ENCODE measurements at regions not wholly inside any gene's neighbourhood (a gene's known extent, or its start where the extent isn't known, plus 50 kb on each side); places are given as distances from the start of the nearest gene placed in this dataset.

DNA sequence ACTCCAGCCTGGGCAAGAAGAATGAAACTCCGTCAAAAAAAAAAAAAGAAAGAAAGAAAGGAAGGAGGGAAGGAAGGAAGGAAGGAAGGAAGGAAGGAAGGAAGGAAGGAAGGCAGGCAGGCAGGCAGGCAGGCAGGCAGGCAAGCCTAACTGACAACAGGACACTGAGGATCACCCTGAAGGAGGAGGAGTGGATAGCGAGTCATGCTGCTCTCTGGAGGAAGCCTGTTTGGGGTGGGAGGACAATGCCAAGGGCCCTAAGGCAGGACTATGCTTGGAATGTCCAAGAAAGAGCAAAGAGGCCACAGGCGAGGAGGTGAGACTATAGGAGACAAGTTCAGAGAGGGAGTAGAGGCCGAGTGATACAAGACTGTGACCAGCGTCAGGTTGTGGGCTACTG lies 107.0 kb upstream of the PARD3 start:
- Mint-ChIP-seq H3K36me3 (no peaks in the 10 kb centered on the region), H3K27me3 (peaks cover 6% of the 10 kb centered on the region), H3K27ac (no peak overlapping the region), H3K4me3 (no peak overlapping the region), H3K9me3 (peaks cover 7% of the 10 kb centered on the region), H3K4me1 (no peaks in the 10 kb centered on the region)
- DNase-seq: no peak
- POLR2A ChIA-PET: no interaction called here
- ATAC-seq (ENCODE audit: low read depth): no peak

DNA sequence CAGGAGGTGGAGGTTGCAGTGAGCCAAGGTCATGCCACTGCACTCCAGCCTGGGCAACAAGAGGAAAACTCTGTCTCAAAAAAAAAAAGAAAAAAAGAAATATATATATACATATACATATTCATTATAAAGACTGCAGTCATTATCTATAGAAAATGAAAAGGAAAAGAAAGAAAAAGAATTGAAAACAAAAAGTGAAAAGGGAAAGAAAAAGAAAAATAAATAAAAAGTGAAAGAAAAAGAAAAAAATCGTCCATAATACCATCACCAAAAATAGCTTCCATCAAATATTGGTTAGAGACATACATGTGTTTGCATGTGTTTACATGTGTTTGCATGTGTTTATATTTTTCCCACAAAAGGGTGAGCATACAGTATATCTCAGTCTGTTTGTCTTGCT lies 105.5 kb upstream of the PARD3 start:
- H3K36me3 Mint-ChIP-seq: no peaks in the 10 kb centered on the region
- H3K27me3 Mint-ChIP-seq: peaks cover 6% of the 10 kb centered on the region
- ATAC-seq (ENCODE audit: low read depth) (no peak), DNase-seq (no peak)
- H3K27ac Mint-ChIP-seq: no peak overlapping the region
- POLR2A ChIA-PET: interaction anchor here (0.7 kb wide), 1 partner anchor 18 kb away, joined by 3 read pairs; no protein-coding TSS in a partner anchor
- H3K4me1 Mint-ChIP-seq: no peaks in the 10 kb centered on the region
- H3K4me3 Mint-ChIP-seq: no peak overlapping the region
- peaks cover 6% of the 10 kb centered on the region for H3K9me3 Mint-ChIP-seq

DNA sequence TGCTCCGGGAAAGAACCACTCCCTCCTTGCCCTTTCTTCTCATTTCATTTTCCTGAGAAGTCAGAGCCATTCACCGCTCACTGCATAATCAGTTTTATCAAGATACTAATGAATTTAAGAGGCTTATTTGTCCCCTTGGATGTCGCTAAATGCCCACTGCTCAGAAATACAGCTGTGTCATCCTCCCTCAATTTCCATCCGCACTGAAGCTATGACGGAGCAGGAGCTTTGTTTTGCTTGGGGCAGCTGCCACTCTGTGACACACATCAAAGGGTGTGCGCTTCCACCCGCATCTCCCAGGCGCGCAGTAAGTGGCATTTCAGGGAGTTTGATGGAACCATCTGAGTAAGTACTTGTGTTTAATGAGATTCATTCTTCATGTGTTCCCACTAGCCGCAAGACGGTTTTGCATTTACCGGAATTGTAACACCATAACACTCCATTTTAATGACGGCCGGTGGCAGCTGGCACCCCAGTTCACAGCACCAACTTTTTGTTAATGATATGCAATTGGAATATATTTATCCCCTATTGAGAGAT lies 103.8 kb upstream of the PARD3 start:
- Mint-ChIP-seq H3K4me3 (no peak overlapping the region), H3K4me1 (no peaks in the 10 kb centered on the region), H3K27me3 (peaks cover 6% of the 10 kb centered on the region), H3K9me3 (peaks cover 1% of the 10 kb centered on the region), H3K27ac (no peak overlapping the region), H3K36me3 (no peaks in the 10 kb centered on the region)
- no peak for ATAC-seq (ENCODE audit: low read depth)
- POLR2A ChIA-PET: no interaction called here
- no peak for DNase-seq

DNA sequence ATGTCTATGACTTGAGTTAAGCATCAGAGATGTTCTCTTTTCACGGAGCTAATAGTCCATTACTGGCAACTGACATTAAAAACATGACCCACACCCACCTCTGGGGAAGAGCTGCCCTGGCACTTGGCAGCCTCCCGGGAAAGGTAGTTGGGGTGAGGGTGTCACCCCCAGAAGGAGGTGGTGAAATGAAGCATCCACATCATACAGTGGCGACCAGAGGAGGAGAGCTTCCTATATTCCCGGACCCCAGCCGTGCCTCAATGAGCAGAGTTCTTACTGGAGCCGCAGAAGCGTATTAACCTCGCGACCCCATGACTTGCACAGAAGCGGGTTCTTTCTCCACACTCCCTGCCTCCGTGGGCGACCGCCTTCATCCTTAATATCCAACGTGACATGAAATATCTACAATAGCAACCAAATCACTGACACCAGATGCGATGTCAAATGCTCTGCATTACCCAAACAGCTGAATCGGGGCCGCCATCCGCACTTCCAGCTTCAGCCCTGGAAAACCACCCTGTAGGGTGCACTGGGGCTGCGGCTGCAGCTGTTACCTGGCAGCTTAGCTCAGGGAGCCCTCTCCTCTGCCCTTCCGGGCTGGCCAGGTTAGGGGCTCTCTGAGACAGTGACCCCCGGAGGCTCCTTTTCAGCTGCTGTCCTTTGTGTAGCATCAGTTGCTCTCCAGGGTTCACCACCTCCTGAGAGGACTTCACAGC lies 103.1 kb upstream of the PARD3 start:
- no peaks in the 10 kb centered on the region for H3K36me3 Mint-ChIP-seq
- POLR2A ChIA-PET: no interaction called here
- H3K4me3 Mint-ChIP-seq: no peak overlapping the region
- H3K4me1 Mint-ChIP-seq: no peaks in the 10 kb centered on the region
- ATAC-seq (ENCODE audit: low read depth) (no peak), DNase-seq (no peak)
- peaks cover 1% of the 10 kb centered on the region for H3K9me3 Mint-ChIP-seq
- no peak overlapping the region for H3K27ac Mint-ChIP-seq
- H3K27me3 Mint-ChIP-seq: peaks cover 6% of the 10 kb centered on the region

DNA sequence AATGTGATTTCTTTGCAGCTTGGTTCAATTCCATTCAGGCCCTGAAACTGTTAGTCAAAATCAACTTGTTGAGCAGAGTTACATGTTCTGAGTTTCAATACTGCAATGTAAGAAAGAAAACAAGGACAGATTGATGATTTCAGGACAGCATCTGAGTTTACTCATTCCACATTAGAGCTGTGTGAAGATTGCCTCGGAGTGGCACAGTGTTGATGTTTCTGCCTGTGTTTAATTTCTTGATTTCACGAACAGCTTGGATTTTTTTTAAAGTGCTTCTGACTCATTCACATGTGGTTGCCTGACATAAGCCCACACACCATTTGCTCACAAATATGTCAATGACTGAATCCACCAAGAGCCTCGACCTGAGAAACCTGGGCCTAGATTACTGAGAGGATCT lies 101.2 kb upstream of the PARD3 start:
- Mint-ChIP-seq H3K27me3 (peaks cover 6% of the 10 kb centered on the region), H3K9me3 (peaks cover 1% of the 10 kb centered on the region), H3K4me1 (no peaks in the 10 kb centered on the region), H3K4me3 (no peak overlapping the region), H3K27ac (no peak overlapping the region), H3K36me3 (no peaks in the 10 kb centered on the region)
- ATAC-seq (ENCODE audit: low read depth) (no peak), DNase-seq (no peak)
- POLR2A ChIA-PET: no interaction called here

DNA sequence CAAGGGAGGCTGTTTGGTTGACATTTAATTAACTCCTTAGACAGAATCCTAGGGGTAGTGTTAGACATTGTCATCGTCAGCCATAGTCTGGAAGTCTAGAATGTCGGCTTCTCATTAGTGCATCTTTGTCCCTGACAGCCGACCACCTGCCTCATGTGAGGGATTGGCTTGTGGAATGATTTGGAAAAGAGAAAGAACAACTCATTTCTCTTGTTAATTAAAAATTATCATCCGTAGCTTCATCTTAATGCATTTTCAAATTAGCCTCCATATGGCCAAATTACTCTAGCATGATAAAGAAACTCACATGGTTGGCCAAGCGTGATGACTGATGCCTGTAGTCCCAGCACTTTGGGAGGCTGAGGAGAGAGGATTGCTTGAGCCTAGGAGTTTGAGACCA lies 97.7 kb upstream of the PARD3 start:
- POLR2A ChIA-PET: no interaction called here
- DNase-seq (no peak), ATAC-seq (ENCODE audit: low read depth) (no peak)
- no peaks in the 10 kb centered on the region for H3K9me3 Mint-ChIP-seq
- no peak overlapping the region for H3K27ac Mint-ChIP-seq
- H3K4me1 Mint-ChIP-seq: no peaks in the 10 kb centered on the region
- no peak overlapping the region for H3K4me3 Mint-ChIP-seq
- H3K36me3 Mint-ChIP-seq: no peaks in the 10 kb centered on the region
- H3K27me3 Mint-ChIP-seq: no peaks in the 10 kb centered on the region

DNA sequence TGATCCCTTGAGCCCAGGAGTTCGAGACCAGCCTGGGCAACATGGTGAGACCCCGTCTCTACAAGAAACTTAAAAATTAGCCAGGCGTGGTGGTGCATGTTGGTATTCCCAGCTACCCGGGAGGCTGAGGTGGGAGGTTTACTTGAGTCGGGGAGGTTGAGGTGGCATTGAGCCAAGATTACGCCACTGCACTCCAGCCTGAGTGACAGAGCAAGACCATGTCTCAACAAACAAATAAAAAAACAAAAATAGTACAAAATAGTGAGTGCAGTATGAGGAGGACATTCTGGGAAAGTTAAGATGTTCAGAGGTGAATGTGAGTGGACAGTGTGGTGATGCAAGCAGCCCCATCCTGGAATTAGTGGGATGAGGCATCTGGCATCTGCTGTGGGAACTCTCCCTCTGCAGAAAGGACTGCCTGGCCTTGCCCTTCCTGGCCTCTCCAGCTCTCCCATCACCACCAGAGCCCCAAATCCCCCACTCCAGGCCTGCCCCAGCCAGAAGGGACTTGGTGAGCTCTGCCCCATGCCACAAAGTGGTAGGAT lies 96.6 kb upstream of the PARD3 start:
- POLR2A ChIA-PET: no interaction called here
- DNase-seq (no peak), ATAC-seq (ENCODE audit: low read depth) (no peak)
- H3K4me1 Mint-ChIP-seq: no peaks in the 10 kb centered on the region
- no peaks in the 10 kb centered on the region for H3K36me3 Mint-ChIP-seq
- H3K9me3 Mint-ChIP-seq: no peaks in the 10 kb centered on the region
- H3K27ac Mint-ChIP-seq: no peak overlapping the region
- no peaks in the 10 kb centered on the region for H3K27me3 Mint-ChIP-seq
- H3K4me3 Mint-ChIP-seq: no peak overlapping the region

DNA sequence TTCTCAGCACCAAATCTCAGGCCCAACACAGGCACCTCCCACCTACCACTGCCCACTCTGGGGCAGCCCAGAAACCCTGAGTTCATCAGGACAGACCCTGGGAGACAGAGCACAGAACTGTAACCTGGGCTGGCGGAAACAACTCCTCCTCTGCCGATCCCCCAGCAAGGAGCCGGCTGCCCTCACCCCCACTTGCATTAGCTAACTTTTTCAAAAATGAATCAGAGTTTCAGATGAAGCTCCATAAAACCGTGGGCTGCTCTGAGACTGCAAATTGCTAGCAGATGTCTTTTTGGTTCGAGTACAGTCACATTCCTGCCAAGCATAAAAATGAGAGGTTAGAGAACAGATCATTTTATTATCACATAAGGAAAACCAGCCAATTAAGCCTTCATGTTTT lies 93.4 kb upstream of the PARD3 start:
- Mint-ChIP-seq H3K27me3 (no peaks in the 10 kb centered on the region), H3K27ac (no peak overlapping the region), H3K9me3 (no peaks in the 10 kb centered on the region), H3K36me3 (no peaks in the 10 kb centered on the region), H3K4me1 (no peaks in the 10 kb centered on the region), H3K4me3 (no peak overlapping the region)
- POLR2A ChIA-PET: no interaction called here
- ATAC-seq (ENCODE audit: low read depth): no peak
- no peak for DNase-seq

DNA sequence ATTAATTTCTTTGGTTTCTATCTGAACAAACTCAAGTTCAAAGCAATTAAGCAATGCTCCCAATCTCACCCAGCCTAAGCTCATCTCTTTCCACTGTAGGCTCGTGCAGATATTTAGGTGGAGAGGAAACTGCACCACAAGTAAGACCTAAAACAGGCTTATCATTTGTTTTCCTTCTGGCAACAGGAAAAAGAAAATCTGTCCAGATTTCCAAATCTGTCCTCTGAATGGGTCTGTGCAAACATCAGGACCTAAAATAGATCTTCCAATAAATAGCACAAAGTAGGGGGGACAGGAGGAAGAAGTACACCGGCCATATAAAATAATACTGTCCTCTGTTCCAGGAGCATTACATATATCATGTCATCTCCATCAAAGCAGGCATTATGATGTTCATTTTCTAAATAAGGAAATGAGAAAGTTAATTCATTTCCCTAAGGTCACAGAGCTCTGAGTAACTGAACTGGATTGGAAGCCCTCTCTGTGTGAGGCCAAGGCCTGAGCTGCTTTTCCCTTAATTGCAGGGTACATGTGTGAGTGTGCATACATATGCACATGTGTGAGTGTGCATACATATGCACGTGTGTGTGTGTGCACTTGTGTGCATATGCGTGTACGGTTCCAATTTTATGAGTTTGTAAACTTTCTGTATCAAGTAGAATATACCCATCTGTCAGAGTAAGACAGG lies 92.8 kb upstream of the PARD3 start:
- Mint-ChIP-seq H3K27ac (no peak overlapping the region), H3K4me1 (no peaks in the 10 kb centered on the region), H3K27me3 (no peaks in the 10 kb centered on the region), H3K9me3 (no peaks in the 10 kb centered on the region), H3K36me3 (no peaks in the 10 kb centered on the region), H3K4me3 (no peak overlapping the region)
- ATAC-seq (ENCODE audit: low read depth) (no peak), DNase-seq (no peak)
- POLR2A ChIA-PET: no interaction called here

DNA sequence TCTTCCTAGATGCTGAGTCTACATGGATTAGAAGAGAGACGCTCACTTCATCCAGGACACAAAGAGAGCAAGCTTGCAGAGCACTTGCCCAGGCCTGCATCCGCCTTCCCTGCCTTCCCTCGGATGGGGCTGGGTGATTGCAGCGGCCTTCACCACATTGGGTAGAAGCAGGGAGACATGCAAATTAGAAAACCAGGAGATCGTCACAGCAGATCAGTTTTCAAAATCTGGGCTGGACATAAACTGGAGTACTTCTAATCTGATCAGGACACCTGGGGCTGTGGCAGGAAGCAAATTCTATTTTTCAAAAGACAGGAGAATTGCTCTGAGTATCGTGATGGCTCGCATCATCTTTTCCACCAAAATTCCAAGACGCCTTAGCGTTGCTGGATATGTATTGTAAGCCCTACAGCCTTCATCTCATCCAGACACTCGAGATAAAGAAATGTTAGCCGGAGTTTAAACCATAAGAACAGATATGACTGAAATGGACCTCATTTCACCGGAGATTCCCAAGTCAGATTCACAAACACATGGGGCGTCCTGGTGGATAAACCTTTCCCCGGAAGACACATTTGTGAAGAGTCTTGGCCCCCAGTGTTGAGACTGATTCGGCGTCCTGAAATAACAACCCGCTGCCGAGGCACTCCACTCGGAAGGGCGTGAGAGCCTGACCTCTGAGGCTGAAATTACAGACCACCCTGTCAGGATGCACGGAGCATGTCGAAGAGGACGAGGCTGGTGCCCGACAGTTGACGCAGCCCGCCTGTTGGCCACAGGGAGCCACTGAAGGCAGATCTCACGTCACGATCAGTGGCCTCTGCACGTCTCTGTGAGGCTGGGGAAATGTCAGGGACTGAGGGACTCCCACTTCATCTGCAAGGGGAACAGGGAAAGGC lies 91.2 kb upstream of the PARD3 start:
- POLR2A ChIA-PET: no interaction called here
- Mint-ChIP-seq H3K9me3 (no peaks in the 10 kb centered on the region), H3K4me3 (no peak overlapping the region), H3K27me3 (no peaks in the 10 kb centered on the region), H3K4me1 (no peaks in the 10 kb centered on the region), H3K27ac (no peak overlapping the region), H3K36me3 (no peaks in the 10 kb centered on the region)
- no peak for DNase-seq
- ATAC-seq (ENCODE audit: low read depth): no peak

DNA sequence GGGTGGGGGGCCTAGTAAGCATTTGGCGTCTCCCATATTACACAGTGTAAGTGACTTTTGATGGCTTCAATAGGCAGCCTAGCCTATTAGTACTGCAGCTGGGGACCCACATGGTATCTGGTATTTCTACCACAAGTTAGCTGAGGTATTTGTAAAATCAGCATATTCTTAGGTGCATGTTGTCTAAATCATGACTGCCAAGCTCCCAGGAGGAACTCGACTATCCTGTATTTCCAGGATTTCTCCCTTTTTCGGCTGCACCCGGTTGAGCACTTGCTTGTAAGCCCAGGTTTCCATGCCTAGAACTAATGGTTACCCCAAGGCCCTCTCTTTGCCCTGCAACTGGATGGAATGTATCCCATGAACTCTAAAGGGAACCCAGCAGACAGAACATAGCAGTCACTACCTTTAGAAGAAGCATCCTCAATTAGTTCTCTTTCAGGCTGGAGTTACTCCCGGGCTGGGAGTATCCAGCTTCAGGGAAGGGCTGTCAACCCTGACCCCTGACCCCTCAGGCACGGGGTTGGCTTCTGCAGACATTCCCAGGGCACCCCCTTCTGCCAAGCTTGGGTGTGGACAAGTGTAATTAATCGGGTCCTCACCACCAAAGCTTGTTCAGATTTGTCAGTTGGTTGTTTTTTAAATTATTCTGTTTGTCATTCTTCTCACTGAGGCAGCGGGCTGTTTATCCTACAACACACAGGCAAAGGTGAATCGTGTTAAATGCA lies 90.3 kb upstream of the PARD3 start:
- no peak for DNase-seq
- Mint-ChIP-seq H3K4me3 (no peak overlapping the region), H3K36me3 (no peaks in the 10 kb centered on the region), H3K9me3 (no peaks in the 10 kb centered on the region), H3K27me3 (no peaks in the 10 kb centered on the region), H3K4me1 (no peaks in the 10 kb centered on the region), H3K27ac (no peak overlapping the region)
- ATAC-seq (ENCODE audit: low read depth): no peak
- POLR2A ChIA-PET: no interaction called here

DNA sequence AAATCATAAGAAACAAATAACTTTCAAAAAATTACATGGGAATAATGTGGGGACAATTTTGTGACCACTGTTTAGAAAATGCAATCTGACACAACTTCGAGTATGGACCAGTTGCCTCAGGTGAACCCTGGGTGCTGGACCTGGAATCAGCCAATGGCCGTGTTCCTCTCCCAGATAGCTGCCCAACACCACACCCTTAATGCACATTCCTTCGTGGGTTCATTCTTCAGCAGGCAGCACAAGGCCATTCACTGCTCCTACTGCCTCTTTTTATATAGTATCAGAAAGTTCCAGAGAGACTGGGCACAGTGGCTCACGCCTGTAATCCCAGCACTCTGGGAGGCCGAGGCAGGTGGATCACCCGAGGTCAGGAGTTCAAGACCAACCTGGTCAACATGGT lies 89.1 kb upstream of the PARD3 start:
- no peak for ATAC-seq (ENCODE audit: low read depth)
- no peak overlapping the region for H3K4me3 Mint-ChIP-seq
- H3K4me1 Mint-ChIP-seq: no peaks in the 10 kb centered on the region
- POLR2A ChIA-PET: no interaction called here
- no peak for DNase-seq
- no peak overlapping the region for H3K27ac Mint-ChIP-seq
- no peaks in the 10 kb centered on the region for H3K27me3 Mint-ChIP-seq
- H3K36me3 Mint-ChIP-seq: no peaks in the 10 kb centered on the region
- no peaks in the 10 kb centered on the region for H3K9me3 Mint-ChIP-seq

DNA sequence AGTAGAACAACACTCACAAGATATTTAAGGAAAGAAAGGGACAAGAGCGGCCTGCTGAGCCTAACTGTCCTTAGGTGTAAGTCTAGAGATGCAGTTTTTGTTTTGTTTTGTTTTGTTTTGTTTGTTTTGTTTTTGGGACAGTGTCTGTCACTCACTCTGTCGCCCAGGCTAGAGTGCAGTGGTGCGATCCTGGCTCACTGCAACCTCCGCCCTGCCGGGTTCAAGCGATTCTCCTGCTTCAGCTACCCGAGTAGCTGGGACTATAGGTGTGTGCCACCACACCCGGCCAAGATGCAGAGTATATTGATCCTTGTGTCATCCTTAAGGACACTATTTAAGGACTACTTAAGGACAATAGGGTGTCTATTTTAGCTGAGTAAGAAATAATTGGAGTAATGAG lies 84.1 kb upstream of the PARD3 start:
- POLR2A ChIA-PET: no interaction called here
- Mint-ChIP-seq H3K27me3 (peaks cover 2% of the 10 kb centered on the region), H3K4me1 (no peaks in the 10 kb centered on the region)

More for the DNA sequence above, 84.1 kb upstream of the PARD3 start:
- H3K27ac Mint-ChIP-seq: no peak overlapping the region
- H3K9me3 Mint-ChIP-seq: no peaks in the 10 kb centered on the region
- DNase-seq: no peak
- H3K4me3 Mint-ChIP-seq: no peak overlapping the region
- H3K36me3 Mint-ChIP-seq: no peaks in the 10 kb centered on the region
- ATAC-seq (ENCODE audit: low read depth): no peak

Measured in activated naive CD8-positive, alpha-beta T cell treated with anti-CD3 and anti-CD28 coated beads, Interleukin-2, amount 10 ng/mL, durations not matched to agents 7 days and 5 days (primary cell).